K562 (cell line): ENCODE measurements at regions not wholly inside any gene's neighbourhood (a gene's known extent, or its start where the extent isn't known, plus 50 kb on each side); places are given as distances from the start of the nearest gene placed in this dataset.

Experiments used
- CHD4 ChIP-seq: fragments of 200-600 bp; sonication (generic); IDR thresholded peaks from 3 replicates; pipeline ENCODE4 v1.6.1; 2012; ENCODE audit warnings: low read depth, mild to moderate bottlenecking, mixed read lengths, low read length, inconsistent platforms; ENCODE audit not compliant: insufficient read depth, insufficient replicate concordance, poor library complexity, severe bottlenecking
- POLR2A ChIP-seq: fragments of 450-650 bp; conservative IDR thresholded peaks from 2 replicates; pipeline ENCODE4 v1.6.1; 2016
- SMC3 ChIP-seq: conservative IDR thresholded peaks from 2 replicates; pipeline ENCODE4 v1.6.1; 2011; ENCODE audit warnings: low read depth, low read length, improper control_type of control experiment; ENCODE audit not compliant: insufficient read depth
- ZNF274 ChIP-seq: IDR thresholded peaks from 2 replicates; pipeline ENCODE4 v1.6.1; 2011; ENCODE audit warnings: low read depth, mild to moderate bottlenecking, low read length, moderate library complexity, borderline replicate concordance
- TF ChIP-seq, protein P1 (sequence below): sonication (generic); formaldehyde crosslinking; IDR thresholded peaks from 2 replicates; pipeline ENCODE4 v1.4.0; 2020; ENCODE audit warnings: mild to moderate bottlenecking, missing genetic modification reagents
- TF ChIP-seq, protein P2 (sequence below): IDR thresholded peaks from 3 replicates; pipeline ENCODE4 v1.6.1; 2011; ENCODE audit warnings: borderline replicate concordance, mild to moderate bottlenecking, moderate library complexity; ENCODE audit not compliant: insufficient read length; ENCODE audit errors: extremely low read depth
- TF ChIP-seq, protein P3 (sequence below), 3 experiments: fragments of 200-800 bp in 1 of 3; sonication (Bioruptor generic) in 1 of 3; sonication (generic) in 1 of 3; formaldehyde crosslinking in 1 of 3; IDR thresholded peaks; 2 replicates each; pipeline versions ENCODE4 v1.6.1 to v1.8.0; 2016 to 2022; ENCODE audit warnings: mild to moderate bottlenecking in 2 of 3, missing compliant biosample characterization in 2 of 3, missing genetic modification characterization in 2 of 3, missing genetic modification reagents in 1 of 3

DNA sequence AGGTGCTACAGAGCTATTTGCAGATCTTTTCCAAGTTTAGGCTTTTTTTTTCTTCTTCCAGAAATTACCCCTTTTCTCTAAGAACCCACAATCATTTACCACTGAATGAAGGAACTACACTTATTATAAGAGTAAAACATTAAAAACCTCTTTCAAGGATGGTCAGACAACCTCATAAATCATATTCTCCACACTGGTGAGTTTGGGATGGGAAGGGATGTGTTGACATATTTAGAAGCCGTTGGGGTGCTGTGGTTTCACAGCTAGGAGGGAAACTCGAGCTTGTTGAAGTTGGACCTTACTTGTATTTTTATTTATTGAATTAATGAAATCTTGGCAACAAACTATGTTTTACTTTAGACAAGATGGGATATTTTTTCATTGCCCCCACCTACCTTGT is 289.4 kb upstream of the MEIS1 start:
- TF ChIP-seq POLR2A (no peak), CHD4 (no peak), ZNF274 (no peak), SMC3 (no peak)
- TF ChIP-seq, protein P1, sequence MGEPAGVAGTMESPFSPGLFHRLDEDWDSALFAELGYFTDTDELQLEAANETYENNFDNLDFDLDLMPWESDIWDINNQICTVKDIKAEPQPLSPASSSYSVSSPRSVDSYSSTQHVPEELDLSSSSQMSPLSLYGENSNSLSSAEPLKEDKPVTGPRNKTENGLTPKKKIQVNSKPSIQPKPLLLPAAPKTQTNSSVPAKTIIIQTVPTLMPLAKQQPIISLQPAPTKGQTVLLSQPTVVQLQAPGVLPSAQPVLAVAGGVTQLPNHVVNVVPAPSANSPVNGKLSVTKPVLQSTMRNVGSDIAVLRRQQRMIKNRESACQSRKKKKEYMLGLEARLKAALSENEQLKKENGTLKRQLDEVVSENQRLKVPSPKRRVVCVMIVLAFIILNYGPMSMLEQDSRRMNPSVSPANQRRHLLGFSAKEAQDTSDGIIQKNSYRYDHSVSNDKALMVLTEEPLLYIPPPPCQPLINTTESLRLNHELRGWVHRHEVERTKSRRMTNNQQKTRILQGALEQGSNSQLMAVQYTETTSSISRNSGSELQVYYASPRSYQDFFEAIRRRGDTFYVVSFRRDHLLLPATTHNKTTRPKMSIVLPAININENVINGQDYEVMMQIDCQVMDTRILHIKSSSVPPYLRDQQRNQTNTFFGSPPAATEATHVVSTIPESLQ (CRISPR knock-in tag), result no peak
- TF ChIP-seq, protein P2, sequence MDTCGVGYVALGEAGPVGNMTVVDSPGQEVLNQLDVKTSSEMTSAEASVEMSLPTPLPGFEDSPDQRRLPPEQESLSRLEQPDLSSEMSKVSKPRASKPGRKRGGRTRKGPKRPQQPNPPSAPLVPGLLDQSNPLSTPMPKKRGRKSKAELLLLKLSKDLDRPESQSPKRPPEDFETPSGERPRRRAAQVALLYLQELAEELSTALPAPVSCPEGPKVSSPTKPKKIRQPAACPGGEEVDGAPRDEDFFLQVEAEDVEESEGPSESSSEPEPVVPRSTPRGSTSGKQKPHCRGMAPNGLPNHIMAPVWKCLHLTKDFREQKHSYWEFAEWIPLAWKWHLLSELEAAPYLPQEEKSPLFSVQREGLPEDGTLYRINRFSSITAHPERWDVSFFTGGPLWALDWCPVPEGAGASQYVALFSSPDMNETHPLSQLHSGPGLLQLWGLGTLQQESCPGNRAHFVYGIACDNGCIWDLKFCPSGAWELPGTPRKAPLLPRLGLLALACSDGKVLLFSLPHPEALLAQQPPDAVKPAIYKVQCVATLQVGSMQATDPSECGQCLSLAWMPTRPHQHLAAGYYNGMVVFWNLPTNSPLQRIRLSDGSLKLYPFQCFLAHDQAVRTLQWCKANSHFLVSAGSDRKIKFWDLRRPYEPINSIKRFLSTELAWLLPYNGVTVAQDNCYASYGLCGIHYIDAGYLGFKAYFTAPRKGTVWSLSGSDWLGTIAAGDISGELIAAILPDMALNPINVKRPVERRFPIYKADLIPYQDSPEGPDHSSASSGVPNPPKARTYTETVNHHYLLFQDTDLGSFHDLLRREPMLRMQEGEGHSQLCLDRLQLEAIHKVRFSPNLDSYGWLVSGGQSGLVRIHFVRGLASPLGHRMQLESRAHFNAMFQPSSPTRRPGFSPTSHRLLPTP, result no peak
- TF ChIP-seq, protein P3, sequence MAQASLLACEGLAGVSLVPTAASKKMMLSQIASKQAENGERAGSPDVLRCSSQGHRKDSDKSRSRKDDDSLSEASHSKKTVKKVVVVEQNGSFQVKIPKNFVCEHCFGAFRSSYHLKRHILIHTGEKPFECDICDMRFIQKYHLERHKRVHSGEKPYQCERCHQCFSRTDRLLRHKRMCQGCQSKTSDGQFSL (CRISPR knock-in tag; IDR thresholded peaks at IDR 0.05), result no peak
- TF ChIP-seq, protein P3 (tag; IDR thresholded peaks at IDR 0.05), result no peak
